Fibroblast of skin of right quadriceps (primary cell): ENCODE measurements at regions not wholly inside any gene's neighbourhood (a gene's known extent, or its start where the extent isn't known, plus 50 kb on each side); places are given as distances from the start of the nearest gene placed in this dataset.
"Not testable (repeated sequence)": the region's sequence is repeated elsewhere in the genome, so short reads cannot be mapped to it uniquely, and the experiment has no call there.

Experiments used
- DNase-seq: peaks from one replicate; pipeline ENCODE4 v3.0.0-alpha.2; 2013

DNA sequence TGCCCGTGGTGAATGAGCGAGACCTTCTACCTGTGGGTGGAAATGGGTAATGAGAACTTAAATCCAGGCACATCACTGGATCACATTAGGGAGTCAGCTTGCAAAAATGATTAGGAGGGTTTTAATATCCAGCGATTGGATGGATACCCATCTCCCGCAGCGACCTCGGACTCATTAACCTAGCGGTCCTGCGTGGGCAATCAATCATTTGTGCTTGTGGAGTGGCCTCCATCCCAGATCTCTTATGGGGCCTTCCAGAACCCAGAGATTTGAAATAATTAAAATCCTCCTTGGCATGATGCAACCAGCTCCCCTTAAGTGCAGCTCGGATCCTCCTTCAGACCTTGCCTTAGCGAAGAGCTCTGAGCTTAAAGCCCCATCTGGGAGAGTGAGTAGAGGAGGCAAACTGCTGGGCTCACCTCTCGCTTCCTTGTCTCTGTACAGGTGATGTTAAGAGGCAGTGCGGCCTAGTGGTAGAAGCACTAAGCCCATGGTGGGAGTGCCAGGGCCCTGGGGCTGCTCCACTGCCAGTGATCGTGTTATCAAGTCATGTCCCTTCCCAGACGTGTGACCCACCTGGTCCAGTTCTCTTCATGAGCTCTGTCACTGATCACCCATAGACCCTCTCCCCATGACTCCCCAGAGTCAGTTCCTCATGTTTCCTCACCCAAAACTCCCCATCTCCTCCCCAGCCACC is 285.2 kb upstream of the TLE3 start:
- no peak for DNase-seq

DNA sequence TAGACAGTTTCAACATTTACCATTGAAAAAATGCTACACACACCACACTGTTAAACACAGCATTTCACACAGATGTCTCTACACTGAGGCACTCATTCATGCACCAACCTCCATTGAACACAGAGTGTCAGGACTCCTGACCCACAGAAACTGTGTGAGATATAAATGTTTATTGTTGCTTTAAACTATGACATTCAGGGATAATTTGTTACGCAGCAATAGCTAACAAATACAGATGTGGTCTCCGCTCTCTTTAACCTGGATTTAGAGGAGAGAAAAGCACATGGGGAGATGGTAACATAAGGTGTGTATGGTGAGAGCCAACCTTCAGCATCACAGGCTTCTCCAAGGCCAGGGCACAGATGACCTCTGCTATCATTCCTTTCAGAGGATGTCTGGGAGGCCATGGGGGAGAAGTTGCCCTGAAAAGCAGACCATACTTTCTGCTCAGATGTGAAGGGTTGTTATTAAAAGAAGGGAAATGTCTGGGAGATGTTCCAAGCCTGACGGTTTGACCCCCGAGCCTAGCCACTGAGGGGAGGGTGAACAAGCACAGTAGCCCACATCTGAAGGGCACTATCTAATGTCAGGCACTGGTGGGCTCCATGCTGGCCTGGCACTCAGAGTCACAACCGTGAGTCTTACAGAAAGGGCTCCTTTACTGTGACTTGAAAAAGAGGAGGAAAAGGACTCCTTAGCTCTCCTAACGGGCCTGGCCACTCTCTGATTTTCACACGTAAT is 284.5 kb upstream of the TLE3 start:
- DNase-seq, result no peak

DNA sequence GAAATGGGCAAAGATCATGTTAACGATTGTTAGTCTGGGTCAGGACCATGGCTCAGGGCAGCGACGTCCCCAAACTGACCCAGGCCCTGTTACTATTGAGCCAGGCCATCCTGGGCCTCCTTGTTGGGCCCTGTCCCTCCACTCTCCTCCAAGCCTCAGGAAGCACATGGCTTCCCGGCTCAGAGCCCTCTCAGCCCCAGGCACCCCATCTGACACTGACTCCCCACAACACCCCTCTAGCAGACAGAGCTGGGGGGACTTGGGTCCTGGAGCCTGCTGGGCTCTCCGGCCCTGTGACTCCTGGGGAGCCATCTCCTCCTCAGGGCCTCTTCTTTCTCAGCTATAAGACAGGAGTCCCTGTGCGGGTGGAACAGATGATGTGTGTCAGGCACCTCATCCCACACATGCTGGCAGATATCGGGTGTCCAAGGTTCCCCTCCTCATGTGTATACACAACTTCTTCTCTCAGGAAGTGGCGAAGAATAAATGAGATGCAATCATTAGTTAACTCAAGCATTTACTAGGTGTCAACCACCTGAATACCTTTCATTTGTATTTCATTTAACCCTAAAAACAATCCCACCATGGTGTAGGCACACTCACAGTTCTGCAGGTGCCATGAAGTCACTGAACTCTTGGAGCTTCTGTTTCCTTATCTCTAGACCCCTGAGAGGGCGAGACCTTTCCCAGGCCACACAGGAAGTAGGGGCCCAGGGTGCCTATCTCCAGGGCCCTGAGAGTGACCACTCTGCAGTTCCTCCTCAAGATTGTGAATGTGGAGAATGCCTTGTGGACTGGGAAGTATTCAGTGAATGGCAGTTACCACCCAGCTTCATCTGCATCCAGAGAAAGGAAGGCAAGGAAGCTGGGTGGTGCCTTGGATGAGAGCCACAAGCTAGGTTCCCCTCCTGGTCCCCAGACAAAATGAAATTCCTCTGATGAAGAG is 282.5 kb upstream of the TLE3 start:
- no peak for DNase-seq

GRCh38 chr15:70379134-70379533 is 281.4 kb upstream of the TLE3 start:
- no peak for DNase-seq

DNA sequence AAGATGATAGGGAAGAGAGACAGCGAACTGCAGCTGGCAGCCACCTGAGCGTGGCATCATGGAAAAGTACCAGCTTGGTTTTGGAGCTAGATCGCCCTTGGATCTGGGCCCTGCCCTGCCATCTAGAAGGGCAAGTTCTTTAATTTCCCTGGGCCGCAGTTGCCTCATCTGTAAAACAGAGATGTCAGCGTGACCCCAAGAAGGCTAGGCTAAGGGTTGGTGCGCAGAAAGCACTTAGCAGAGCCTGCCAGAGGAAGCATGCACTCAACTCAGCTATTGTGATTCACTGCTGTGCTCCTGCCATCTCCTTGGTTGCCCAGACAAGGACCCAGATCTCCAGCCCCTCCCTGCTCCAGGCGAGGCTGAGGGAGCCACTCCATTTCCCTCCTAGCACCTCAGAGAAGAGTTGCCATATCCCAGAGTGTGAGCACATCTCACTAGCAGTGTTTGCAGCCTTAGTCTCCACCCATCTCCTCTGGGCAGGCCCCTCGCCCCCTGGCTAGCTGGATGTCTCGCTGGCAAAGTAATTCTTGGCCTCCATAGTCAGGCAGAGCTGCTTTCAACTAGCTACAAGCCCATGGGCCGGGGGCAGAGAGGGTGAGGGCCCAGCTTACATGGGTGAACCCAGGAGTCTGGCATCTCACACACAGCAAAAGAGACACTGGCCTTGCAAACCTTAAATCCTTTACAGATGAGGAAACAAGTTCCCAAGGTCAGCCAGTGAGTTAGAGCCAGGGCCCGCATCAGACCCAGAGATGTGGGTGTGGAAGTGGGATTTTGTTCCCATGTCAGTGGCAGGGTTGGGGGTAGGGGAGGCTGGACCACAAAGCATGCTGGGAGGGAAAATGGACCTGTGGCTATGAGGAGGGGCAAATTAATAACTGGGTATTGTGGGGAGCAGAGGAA is 280.7 kb upstream of the TLE3 start:
- DNase-seq, result no peak

DNA sequence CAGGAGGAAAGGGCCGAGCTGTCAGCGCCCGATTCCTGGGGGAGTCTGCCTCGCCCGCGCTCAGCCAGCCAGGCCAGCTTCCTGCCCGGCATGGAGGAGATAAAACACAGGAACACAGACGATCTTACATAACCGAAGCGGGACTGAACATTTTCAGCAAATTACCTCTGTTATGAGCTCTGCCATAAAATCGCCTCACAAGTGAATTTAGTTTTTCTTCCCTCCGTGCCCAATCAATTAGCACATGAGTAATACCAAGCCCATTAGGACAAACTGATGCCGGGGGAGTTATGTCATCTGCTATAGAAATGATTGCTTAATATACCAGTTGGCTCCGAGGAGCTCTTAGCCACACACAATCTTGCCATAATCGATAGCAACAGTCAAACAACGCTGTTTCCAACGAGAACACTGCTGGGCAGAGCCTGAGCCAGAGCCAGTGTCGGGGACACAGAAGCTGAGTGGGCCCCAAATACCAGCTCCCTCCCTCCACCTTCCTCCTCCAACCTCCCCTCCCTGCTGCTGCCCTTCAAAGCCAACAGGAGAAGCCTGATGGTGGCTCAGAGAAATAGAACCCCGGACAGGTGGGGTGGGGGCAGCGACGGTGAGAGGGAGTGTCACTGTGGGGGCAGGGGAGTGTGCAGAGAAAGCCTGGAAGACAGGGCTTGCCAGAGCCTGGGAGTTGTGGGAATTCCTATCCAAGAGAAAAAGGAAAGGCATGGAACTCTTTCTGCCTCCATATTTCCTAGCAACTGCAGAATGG is 279.4 kb upstream of the TLE3 start:
- DNase-seq, result peak; percentile 68

GRCh38 chr15:70376031-70376928 is 278.6 kb upstream of the TLE3 start:
- DNase-seq, result no peak

DNA sequence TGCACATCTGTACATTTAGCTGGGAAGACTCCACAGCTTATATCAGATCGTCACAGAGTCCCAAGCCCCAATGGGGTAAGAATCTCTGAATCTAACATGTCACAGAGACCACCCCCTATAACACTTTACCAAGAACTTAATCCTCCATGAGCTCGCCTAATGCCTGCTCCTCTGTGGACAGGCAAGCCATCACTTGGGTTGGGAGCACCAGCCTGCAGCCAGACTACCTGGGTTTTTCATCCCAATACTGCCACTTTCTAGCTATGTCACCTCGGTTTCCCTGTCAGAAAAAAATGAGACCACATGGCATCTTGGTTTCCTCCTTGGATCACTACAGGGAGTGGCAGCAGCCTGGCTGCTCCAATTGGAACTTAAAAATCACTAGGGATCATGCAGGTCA is 277.9 kb upstream of the TLE3 start:
- DNase-seq, result no peak

- DNase-seq, result no peak
Measured at GRCh38 chr15:70375006-70375431, 277.3 kb upstream of the TLE3 start.

DNA sequence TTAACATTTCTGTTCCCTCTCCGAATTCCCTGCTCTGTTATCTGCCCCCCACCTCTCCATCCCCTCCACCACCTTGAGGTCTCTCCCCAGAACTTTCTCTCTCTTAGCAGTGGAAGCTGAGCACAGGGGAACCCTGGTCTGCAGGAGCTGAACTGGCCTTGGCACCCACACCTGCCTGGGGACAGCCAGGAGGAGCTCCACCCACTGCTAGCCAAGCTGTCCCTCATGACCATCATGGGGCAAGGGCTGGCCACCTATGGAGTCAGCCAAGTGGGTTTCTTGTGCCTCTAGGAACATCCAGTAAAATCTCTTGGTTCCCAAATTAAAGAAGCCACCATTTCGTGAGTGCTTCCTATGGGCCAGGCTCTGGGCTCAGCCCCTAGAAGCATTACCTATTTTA is 276.4 kb upstream of the TLE3 start:
- no peak for DNase-seq

GRCh38 chr15:70373439-70373838 is 275.7 kb upstream of the TLE3 start:
- DNase-seq, result not testable (repeated sequence)

GRCh38 chr15:70367913-70368705 is 270.4 kb upstream of the TLE3 start:
- DNase-seq, result not testable (repeated sequence)

DNA sequence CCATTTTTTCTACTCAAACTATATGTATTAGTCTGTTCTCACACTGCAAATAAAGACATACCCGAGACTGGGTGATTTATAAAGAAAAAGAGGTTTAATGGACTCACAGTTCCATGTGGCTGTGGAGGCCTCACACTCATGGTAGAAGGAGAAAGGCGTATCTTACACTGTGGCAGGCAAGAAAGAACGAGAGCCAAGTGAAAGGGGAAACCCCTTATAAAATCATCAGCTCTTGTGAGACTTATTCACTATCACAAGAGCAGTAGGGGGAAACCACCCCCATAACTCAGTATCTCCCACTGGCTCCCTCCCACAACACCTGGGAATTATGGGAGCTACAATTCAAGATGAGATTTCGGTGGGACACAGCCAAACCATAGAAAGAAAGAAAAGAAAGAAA is 266.3 kb upstream of the TLE3 start:
- not testable (repeated sequence) for DNase-seq

DNA sequence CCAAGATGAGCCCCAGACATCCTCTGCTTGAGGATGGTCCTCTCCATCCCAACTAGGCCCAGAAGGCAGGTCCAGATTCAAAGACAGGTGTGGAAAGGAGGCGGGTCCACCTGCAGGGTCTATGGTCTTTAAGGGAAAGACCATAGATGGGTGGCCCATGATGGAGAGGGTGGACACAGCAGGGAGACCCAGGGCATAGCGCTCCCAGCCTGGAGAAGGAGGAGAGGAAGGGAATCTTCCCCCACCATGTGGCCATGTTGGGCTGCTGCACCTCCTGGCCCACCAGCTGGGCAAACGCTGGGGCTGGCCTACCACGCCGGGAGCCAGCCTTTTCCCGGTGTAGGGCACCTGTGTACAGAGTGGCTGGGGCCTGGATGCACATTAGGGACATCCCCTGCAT is 265.2 kb upstream of the TLE3 start:
- peak; percentile 23 for DNase-seq

DNA sequence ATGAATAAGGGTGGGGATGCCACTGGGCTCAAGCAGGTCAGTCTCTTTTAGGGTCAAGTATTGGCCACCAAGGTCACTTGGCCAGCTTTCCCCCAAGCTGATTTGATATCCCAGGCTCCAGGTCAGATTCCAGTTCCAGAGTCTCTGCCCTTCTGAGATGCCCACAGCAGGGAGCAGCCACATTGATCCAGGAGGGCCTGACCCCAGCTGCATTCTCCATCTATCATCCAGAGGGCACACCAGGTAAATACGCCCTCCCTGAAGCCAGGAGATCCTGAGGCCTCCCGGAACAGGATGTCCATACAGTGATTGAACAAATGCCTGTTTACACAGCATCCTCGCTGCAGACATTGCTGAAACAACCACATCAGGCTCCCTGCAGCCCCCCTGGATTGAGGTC is 264.6 kb upstream of the TLE3 start:
- no peak for DNase-seq

GRCh38 chr15:70361891-70362290 is 264.2 kb upstream of the TLE3 start:
- no peak for DNase-seq

DNA sequence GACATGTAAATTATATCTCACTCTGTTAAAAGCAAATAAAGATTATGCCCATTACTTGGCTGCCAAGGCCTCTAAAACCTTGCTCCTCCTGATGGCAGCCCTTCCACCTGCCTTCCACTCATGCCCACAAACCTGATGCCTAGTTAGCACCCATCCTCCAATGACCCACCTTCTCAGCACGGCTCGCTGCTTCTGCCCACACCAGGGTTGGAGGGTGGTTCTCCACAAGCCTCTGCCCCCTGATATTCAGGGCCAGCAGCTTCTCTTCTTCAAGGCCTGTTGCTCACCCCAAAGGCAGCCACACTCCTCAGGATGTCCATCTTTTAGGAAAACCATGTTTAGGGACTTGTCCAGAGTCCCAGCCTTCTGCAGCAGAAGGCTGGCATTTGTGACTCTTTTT is 263.4 kb upstream of the TLE3 start:
- DNase-seq, result no peak

DNA sequence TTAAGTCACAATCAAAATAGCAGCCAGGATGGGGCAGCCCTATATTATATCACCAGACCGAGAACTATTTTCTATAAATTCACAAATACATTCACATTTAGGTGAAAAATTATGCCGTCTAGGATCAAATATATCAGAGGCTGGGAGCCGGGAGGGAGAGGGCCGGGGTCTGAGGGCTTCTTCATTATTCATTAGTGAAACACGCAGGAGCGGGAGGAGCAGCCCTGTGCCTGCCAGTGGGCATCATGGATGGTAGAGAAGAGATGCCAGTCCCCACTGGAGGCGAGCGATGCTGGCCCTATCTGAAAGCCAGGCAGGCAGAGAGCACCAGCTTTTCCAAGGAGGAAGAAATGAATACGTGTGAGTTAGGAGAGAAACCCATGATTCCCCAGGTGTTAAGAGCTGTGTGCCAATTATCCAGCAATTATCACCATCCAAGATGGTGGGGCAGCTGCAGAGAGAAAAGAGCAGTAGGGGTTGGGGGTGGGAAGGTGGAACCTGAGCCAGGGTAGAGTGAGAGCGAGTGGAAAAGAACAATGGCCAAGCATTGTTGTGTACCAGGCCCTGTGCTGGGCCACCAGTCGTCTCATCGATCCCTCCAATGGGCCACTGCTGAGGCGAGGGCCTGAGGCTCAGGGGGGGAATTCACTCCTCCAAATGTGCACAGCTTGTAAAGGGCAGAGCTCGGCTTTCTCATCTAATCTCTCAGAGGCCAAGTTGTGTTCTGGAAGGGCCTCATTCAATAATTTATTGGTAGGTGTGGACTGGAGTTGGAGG is 261.3 kb upstream of the TLE3 start:
- DNase-seq, result no peak
